HFFc6 (cell line): ENCODE measurements at regions not wholly inside any gene's neighbourhood (a gene's known extent, or its start where the extent isn't known, plus 50 kb on each side); places are given as distances from the start of the nearest gene placed in this dataset.

Experiments
- DNase-seq: peaks from one replicate; pipeline ENCODE4 v3.0.0-alpha.2; 2018
- H3K27ac Mint-ChIP-seq: 2 replicates; pipeline ENCODE4 v1.8.0; 2020; ENCODE audit warnings: mild to moderate bottlenecking, mixed read lengths
- H3K27me3 Mint-ChIP-seq: 2 replicates; pipeline ENCODE4 v1.8.0; 2021; ENCODE audit warnings: mild to moderate bottlenecking, moderate library complexity, mixed read lengths; ENCODE audit not compliant: insufficient read depth
- H3K36me3 Mint-ChIP-seq: 2 replicates; pipeline ENCODE4 v1.8.0; 2021; ENCODE audit warnings: low read depth, mixed read lengths
- H3K4me1 Mint-ChIP-seq: 2 replicates; pipeline ENCODE4 v1.8.0; 2020; ENCODE audit warnings: low read depth, mixed read lengths
- H3K4me3 Mint-ChIP-seq: 2 replicates; pipeline ENCODE4 v1.8.0; 2020; ENCODE audit warnings: mild to moderate bottlenecking, moderate library complexity, mixed read lengths
- H3K9me3 Mint-ChIP-seq: 2 replicates; pipeline ENCODE4 v1.8.0; 2020; ENCODE audit warnings: mild to moderate bottlenecking, mixed read lengths
- CTCF ChIP-seq: fragments of 200-600 bp; sonication (generic); IDR thresholded peaks from 2 replicates; pipeline ENCODE4 v1.5.0; 2021; ENCODE audit warnings: antibody characterized with exemption, mild to moderate bottlenecking

DNA sequence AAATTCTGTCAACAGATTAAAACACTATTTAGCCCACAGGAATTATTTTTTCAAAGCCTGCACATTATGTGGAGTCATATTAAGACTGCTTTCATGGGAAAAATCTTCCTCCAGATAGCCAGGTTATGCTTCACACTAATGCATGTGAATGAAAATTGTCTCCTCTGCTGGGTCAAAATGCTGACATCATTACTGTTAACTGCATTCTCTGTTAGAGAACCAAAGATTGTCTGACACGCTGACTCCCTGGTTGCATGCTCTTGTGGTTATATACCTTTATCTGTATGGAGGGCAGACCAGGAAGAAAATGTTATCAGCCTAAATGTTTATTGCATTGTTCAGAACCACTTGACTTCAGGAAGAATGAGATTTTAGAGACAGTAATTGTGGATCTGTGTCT lies 432.2 kb upstream of the MDGA2 start:
- Mint-ChIP-seq H3K4me3 (no peak overlapping the region), H3K36me3 (no peaks in the 10 kb centered on the region; the same call in 1 of the 2 replicates), H3K27me3 (no peaks in the 10 kb centered on the region), H3K9me3 (peaks cover 46% of the 10 kb centered on the region), H3K4me1 (no peaks in the 10 kb centered on the region), H3K27ac (no peak overlapping the region)
- DNase-seq, result no peak
- no peak for TF ChIP-seq CTCF

DNA sequence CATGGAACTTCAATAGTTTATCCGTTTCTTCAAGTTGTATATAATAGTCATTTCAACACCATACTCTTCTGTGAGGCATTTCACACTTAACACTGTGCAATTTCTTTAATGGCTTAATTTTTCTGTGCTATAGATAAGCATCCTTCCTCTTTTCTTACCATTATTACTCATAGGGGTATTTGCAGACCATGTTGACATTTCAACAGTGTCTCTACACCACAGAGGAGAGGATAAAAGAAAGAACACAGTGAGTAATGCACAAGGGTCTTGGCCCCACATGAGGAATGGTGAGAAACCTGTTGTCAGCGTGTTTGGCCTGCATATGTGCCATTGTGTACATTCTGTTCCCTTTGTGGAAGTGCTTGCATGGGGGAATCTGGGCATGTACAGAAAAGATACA lies 421.5 kb upstream of the MDGA2 start:
- Mint-ChIP-seq H3K36me3 (peaks cover 8% of the 10 kb centered on the region; the same call in 1 of the 2 replicates), H3K4me1 (no peaks in the 10 kb centered on the region), H3K4me3 (no peak overlapping the region), H3K9me3 (peaks cover 63% of the 10 kb centered on the region), H3K27me3 (no peaks in the 10 kb centered on the region), H3K27ac (no peak overlapping the region)
- no peak for DNase-seq
- no peak for TF ChIP-seq CTCF

GRCh38 chr14:48086516-48086915 lies 411.1 kb upstream of the MDGA2 start:
- Mint-ChIP-seq H3K36me3 (no peaks in the 10 kb centered on the region), H3K27ac (no peak overlapping the region), H3K9me3 (peaks cover 53% of the 10 kb centered on the region)

GRCh38 chr14:48075487-48075886 lies 400.1 kb upstream of the MDGA2 start:
- Mint-ChIP-seq H3K4me3 (no peak overlapping the region), H3K27me3 (no peaks in the 10 kb centered on the region), H3K4me1 (no peaks in the 10 kb centered on the region), H3K36me3 (peaks cover 3% of the 10 kb centered on the region; the same call in 1 of the 2 replicates), H3K9me3 (peaks cover 35% of the 10 kb centered on the region), H3K27ac (no peak overlapping the region)
- no peak for DNase-seq
- TF ChIP-seq CTCF, result no peak

More at GRCh38 chr14:48086516-48086915, 411.1 kb upstream of the MDGA2 start:
- no peak for TF ChIP-seq CTCF
- H3K4me1 Mint-ChIP-seq, result no peaks in the 10 kb centered on the region
- no peak overlapping the region for H3K4me3 Mint-ChIP-seq
- no peak for DNase-seq
- no peaks in the 10 kb centered on the region for H3K27me3 Mint-ChIP-seq

- Mint-ChIP-seq H3K4me3 (no peak overlapping the region), H3K27me3 (no peaks in the 10 kb centered on the region), H3K27ac (no peak overlapping the region), H3K36me3 (no peaks in the 10 kb centered on the region), H3K4me1 (no peaks in the 10 kb centered on the region), H3K9me3 (peaks cover 42% of the 10 kb centered on the region)
- no peak for DNase-seq
- TF ChIP-seq CTCF, result no peak
Observed at GRCh38 chr14:48052973-48053372, 377.6 kb upstream of the MDGA2 start.

GRCh38 chr14:48035836-48036235 lies 360.4 kb upstream of the MDGA2 start:
- Mint-ChIP-seq H3K27ac (no peak overlapping the region), H3K27me3 (no peaks in the 10 kb centered on the region), H3K4me3 (no peak overlapping the region), H3K36me3 (peaks cover 5% of the 10 kb centered on the region; the same call in 1 of the 2 replicates), H3K4me1 (no peaks in the 10 kb centered on the region), H3K9me3 (peaks cover 82% of the 10 kb centered on the region)
- no peak for DNase-seq
- TF ChIP-seq CTCF, result no peak
